CD4-positive, CD25-positive, alpha-beta regulatory T cell (primary cell): ENCODE measurements at regions not wholly inside any gene's neighbourhood (a gene's known extent, or its start where the extent isn't known, plus 50 kb on each side); places are given as distances from the start of the nearest gene placed in this dataset.

Experiments
- ATAC-seq, 2 donors: fragments of 150-1000 bp; cut with Tn5 transposase; one replicate each; pipeline ENCODE4 v1.10.0; 2021; ENCODE audit warnings: low read depth in 2 of 2, moderate number of reproducible peaks in 2 of 2, moderate library complexity in 1 of 2
- DNase-seq, 3 donors: peaks; one replicate each; pipeline versions ENCODE4 v3.0.0 to v3.0.0-alpha.2; 2012 to 2022; ENCODE audit warnings: mixed read lengths in 1 of 3
- H3K27ac ChIP-seq: one replicate; pipeline ENCODE4 v1.7.0; 2013; ENCODE audit warnings: mild to moderate bottlenecking, low read length; ENCODE audit not compliant: insufficient read depth, poor library complexity, severe bottlenecking
- H3K27me3 ChIP-seq: one replicate; pipeline ENCODE4 v1.7.0; 2013; ENCODE audit warnings: low read length; ENCODE audit not compliant: control insufficient read depth, insufficient read depth
- H3K36me3 ChIP-seq: one replicate; pipeline ENCODE4 v1.7.0; 2013; ENCODE audit warnings: mild to moderate bottlenecking, low read length, moderate library complexity; ENCODE audit not compliant: control insufficient read depth, insufficient read depth
- H3K4me1 ChIP-seq: 2 replicates; pipeline ENCODE4 v1.7.0; 2013; ENCODE audit warnings: mild to moderate bottlenecking, low read length; ENCODE audit not compliant: insufficient read depth, control insufficient read depth, poor library complexity, severe bottlenecking
- H3K4me3 ChIP-seq: one replicate; pipeline ENCODE4 v1.7.0; 2013; ENCODE audit warnings: low read depth, mild to moderate bottlenecking, low read length, moderate library complexity
- H3K9me3 ChIP-seq, 2 experiments: 1 replicate in 1 of 2; 2 replicates in 1 of 2; pipeline ENCODE4 v1.7.0; 2013; ENCODE audit warnings: low read length in 2 of 2, mild to moderate bottlenecking in 1 of 2, moderate library complexity in 1 of 2; ENCODE audit not compliant: control insufficient read depth in 2 of 2
- H3K27ac Mint-ChIP-seq, 3 donors: one replicate each; pipeline ENCODE4 v1.8.0; 2020 to 2022; ENCODE audit warnings: mild to moderate bottlenecking in 3 of 3, mixed read lengths in 3 of 3, moderate library complexity in 2 of 3
- H3K27me3 Mint-ChIP-seq: one replicate; pipeline ENCODE4 v1.8.0; 2022; ENCODE audit warnings: mild to moderate bottlenecking, mixed read lengths
- H3K36me3 Mint-ChIP-seq: one replicate; pipeline ENCODE4 v1.8.0; 2020; ENCODE audit warnings: mixed read lengths
- H3K4me1 Mint-ChIP-seq, 4 donors: one replicate each; pipeline ENCODE4 v1.8.0; 2020 to 2022; ENCODE audit warnings: mixed read lengths in 4 of 4, mild to moderate bottlenecking in 1 of 4
- H3K4me3 Mint-ChIP-seq, 4 donors: one replicate each; pipeline ENCODE4 v1.8.0; 2020 to 2022; ENCODE audit warnings: mild to moderate bottlenecking in 4 of 4, mixed read lengths in 4 of 4, moderate library complexity in 3 of 4
- H3K9me3 Mint-ChIP-seq, 7 donors: one replicate each; pipeline ENCODE4 v1.8.0; 2020 to 2022; ENCODE audit warnings: mixed read lengths in 7 of 7, mild to moderate bottlenecking in 3 of 7, moderate library complexity in 2 of 7

DNA sequence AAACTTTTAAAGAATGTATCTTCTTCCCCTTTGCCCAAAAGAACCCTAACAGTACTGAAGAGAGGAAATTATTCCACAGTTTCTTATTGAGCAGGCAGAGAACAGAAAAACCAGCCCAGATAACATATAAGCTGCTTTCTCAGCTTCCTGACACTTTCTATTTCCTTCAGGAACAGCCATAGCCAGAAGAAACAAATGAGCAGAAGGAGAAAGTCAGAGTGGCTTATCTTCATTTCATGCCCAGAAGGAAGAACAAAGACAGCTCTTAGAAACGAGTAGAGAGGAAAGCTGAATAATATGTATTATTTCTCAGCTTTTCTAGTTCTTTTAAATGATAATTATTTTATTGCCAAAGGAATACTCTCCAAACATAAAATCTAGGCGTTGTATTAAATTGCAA is 793.7 kb downstream of the GRIK2 start:
- H3K9me3 Mint-ChIP-seq = peaks cover 0 to 25% (median 4%) of the 10 kb centered on the region in 7 donors
- no peaks in the 10 kb centered on the region for H3K36me3 ChIP-seq
- H3K4me3 ChIP-seq = no peak overlapping the region
- no peak overlapping the region for H3K27ac Mint-ChIP-seq
- ATAC-seq (no peak), DNase-seq (no peak)
- no peaks in the 10 kb centered on the region for H3K4me1 Mint-ChIP-seq
- H3K27me3 ChIP-seq = no peaks in the 10 kb centered on the region
- H3K36me3 Mint-ChIP-seq = no peaks in the 10 kb centered on the region
- H3K9me3 ChIP-seq = peaks cover 0 to under 1% of the 10 kb centered on the region in 2 experiments
- no peak overlapping the region for H3K27ac ChIP-seq
- H3K27me3 Mint-ChIP-seq = no peaks in the 10 kb centered on the region
- no peaks in the 10 kb centered on the region for H3K4me1 ChIP-seq
- no peak overlapping the region for H3K4me3 Mint-ChIP-seq

- ATAC-seq (no peak), DNase-seq (no peak)
- Histone ChIP-seq H3K36me3 (no peaks in the 10 kb centered on the region), H3K9me3 (peaks cover 14 to 30% of the 10 kb centered on the region in 2 experiments), H3K4me3 (no peak overlapping the region), H3K27me3 (no peaks in the 10 kb centered on the region), H3K4me1 (no peaks in the 10 kb centered on the region), H3K27ac (no peak overlapping the region)
- no peaks in the 10 kb centered on the region for H3K4me1 Mint-ChIP-seq
- peaks cover 3% of the 10 kb centered on the region for H3K36me3 Mint-ChIP-seq
- no peak overlapping the region for H3K4me3 Mint-ChIP-seq
- H3K27ac Mint-ChIP-seq = no peak overlapping the region
- H3K9me3 Mint-ChIP-seq = peaks cover 0 to 52% (median 11%) of the 10 kb centered on the region in 7 donors
- H3K27me3 Mint-ChIP-seq = no peaks in the 10 kb centered on the region
These were observed 801.8 kb downstream of the GRIK2 start for GRCh38 chr6:102195311-102195710.

GRCh38 chr6:102197211-102197610 is 803.7 kb downstream of the GRIK2 start:
- Histone ChIP-seq H3K27me3 (no peaks in the 10 kb centered on the region), H3K4me1 (no peaks in the 10 kb centered on the region), H3K9me3 (peaks cover 14 to 30% of the 10 kb centered on the region in 2 experiments), H3K36me3 (no peaks in the 10 kb centered on the region), H3K4me3 (no peak overlapping the region), H3K27ac (no peak overlapping the region)
- H3K4me3 Mint-ChIP-seq = no peak overlapping the region
- H3K27me3 Mint-ChIP-seq = no peaks in the 10 kb centered on the region
- DNase-seq = no peak
- H3K9me3 Mint-ChIP-seq = peaks cover 0 to 41% (median 9%) of the 10 kb centered on the region in 7 donors
- ATAC-seq = no peak
- H3K27ac Mint-ChIP-seq = no peak overlapping the region
- H3K36me3 Mint-ChIP-seq = peaks cover 3% of the 10 kb centered on the region
- no peaks in the 10 kb centered on the region for H3K4me1 Mint-ChIP-seq

DNA sequence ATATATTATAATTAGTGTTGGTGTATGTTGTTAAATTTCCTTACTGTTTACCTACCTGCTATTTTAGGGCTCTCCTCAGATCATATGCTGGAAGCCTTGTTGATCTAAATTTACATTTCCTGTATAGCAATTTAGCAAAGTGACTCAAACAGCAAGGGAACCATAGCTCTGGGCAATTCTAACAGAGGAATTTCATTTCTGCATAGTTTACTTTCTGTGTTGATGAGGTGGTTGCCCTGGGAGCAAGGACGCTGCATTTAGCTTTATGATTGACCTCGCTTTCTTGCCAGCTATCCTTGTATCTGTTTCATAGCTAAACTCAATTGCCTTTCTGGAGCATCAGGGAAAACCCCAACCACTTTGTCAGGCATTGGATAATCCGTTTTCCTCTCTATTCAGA is 810.8 kb downstream of the GRIK2 start:
- Mint-ChIP-seq H3K9me3 (peaks cover 0 to 19% (median 8%) of the 10 kb centered on the region in 7 donors), H3K4me3 (no peak overlapping the region), H3K36me3 (no peaks in the 10 kb centered on the region), H3K27ac (no peak overlapping the region), H3K4me1 (no peaks in the 10 kb centered on the region), H3K27me3 (no peaks in the 10 kb centered on the region)
- no peaks in the 10 kb centered on the region for H3K9me3 ChIP-seq
- no peaks in the 10 kb centered on the region for H3K36me3 ChIP-seq
- ATAC-seq = no peak
- no peaks in the 10 kb centered on the region for H3K27me3 ChIP-seq
- H3K27ac ChIP-seq = no peak overlapping the region
- H3K4me1 ChIP-seq = no peaks in the 10 kb centered on the region
- no peak overlapping the region for H3K4me3 ChIP-seq
- DNase-seq = no peak

- Histone ChIP-seq H3K27me3 (no peaks in the 10 kb centered on the region), H3K36me3 (no peaks in the 10 kb centered on the region), H3K9me3 (peaks cover 0 to 6% of the 10 kb centered on the region in 2 experiments), H3K4me3 (no peak overlapping the region), H3K27ac (no peak overlapping the region), H3K4me1 (no peaks in the 10 kb centered on the region)
- Mint-ChIP-seq H3K4me1 (no peaks in the 10 kb centered on the region), H3K9me3 (peaks cover 0 to 11% (median 5%) of the 10 kb centered on the region in 7 donors), H3K36me3 (no peaks in the 10 kb centered on the region), H3K4me3 (no peak overlapping the region), H3K27ac (no peak overlapping the region), H3K27me3 (no peaks in the 10 kb centered on the region)
- DNase-seq (no peak), ATAC-seq (no peak)
These were observed 821.9 kb downstream of the GRIK2 start for GRCh38 chr6:102215425-102215824.

DNA sequence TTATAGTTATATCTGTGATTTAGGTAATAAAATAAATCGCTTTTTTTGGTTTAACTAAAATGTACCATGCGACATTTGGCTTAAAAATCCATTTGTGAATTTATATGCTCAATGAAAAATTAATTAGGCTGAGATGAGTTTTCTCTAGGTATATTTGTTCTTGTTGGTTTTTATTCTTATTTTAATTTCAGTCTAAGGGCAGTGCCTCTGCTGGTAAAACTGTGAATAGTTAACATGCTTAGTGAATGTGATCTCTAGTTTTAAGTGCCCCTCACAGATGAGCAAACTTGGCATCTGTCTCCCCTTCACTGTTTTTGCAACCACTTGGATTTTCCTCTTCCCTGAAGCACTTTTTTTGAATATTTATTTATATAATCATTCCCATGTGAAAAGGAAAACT is 822.7 kb downstream of the GRIK2 start:
- no peak for DNase-seq
- Mint-ChIP-seq H3K27ac (no peak overlapping the region), H3K4me3 (no peak overlapping the region), H3K9me3 (peaks cover 0 to 9% (median 4%) of the 10 kb centered on the region in 7 donors), H3K36me3 (no peaks in the 10 kb centered on the region), H3K4me1 (no peaks in the 10 kb centered on the region), H3K27me3 (no peaks in the 10 kb centered on the region)
- Histone ChIP-seq H3K4me3 (no peak overlapping the region), H3K27ac (no peak overlapping the region), H3K9me3 (peaks cover 0 to 6% of the 10 kb centered on the region in 2 experiments), H3K27me3 (no peaks in the 10 kb centered on the region), H3K36me3 (no peaks in the 10 kb centered on the region), H3K4me1 (no peaks in the 10 kb centered on the region)
- ATAC-seq = no peak

DNA sequence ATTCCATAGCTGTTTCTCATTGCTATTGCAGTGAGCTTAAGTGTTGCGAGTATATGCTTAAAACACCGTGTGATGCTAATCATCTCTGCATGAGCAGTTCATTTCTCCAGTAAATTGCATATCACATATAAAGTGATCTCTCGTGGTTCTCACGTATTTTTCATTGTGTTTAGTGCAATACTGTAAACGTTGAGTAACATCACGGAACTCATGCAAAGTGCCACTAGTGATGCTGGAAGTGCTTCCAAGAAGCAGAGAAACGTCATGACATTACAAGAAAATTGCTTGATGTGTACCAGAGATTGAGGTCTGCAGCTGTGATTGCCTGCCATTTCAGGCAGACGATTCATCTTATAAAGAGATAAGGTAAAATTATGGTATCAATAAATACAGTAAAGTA is 830.4 kb downstream of the GRIK2 start:
- Mint-ChIP-seq H3K27me3 (no peaks in the 10 kb centered on the region), H3K36me3 (no peaks in the 10 kb centered on the region), H3K4me3 (no peak overlapping the region), H3K27ac (no peak overlapping the region), H3K4me1 (no peaks in the 10 kb centered on the region), H3K9me3 (peaks cover 0 to 7% (median 2%) of the 10 kb centered on the region in 7 donors)
- H3K36me3 ChIP-seq = no peaks in the 10 kb centered on the region
- no peaks in the 10 kb centered on the region for H3K4me1 ChIP-seq
- H3K27me3 ChIP-seq = no peaks in the 10 kb centered on the region
- no peak overlapping the region for H3K27ac ChIP-seq
- DNase-seq = no peak
- H3K9me3 ChIP-seq = peaks cover 0 to 4% of the 10 kb centered on the region in 2 experiments
- no peak for ATAC-seq
- H3K4me3 ChIP-seq = no peak overlapping the region

DNA sequence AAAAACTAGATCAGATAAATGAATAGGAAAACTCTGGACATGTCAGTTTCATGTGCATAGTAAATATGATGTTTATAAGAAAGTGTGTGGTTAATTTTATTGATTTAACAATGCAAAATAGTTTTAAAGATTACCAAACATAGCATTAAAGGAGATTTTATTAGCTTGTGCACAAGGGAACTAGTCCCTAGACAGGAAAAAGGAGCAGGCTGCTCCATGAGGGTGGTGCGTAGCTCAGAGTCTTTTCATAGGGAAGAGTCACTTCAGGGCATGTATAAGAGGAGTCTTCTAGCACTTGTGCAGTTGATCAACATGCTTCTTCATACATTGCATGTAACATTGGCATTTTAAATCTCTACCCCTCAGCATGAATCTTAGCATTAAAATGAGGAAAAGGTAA is 835.8 kb downstream of the GRIK2 start:
- Histone ChIP-seq H3K4me3 (no peak overlapping the region), H3K9me3 (peaks cover 0 to under 1% of the 10 kb centered on the region in 2 experiments), H3K4me1 (no peaks in the 10 kb centered on the region), H3K36me3 (no peaks in the 10 kb centered on the region), H3K27ac (no peak overlapping the region), H3K27me3 (no peaks in the 10 kb centered on the region)
- H3K27ac Mint-ChIP-seq = no peak overlapping the region
- ATAC-seq = no peak
- H3K9me3 Mint-ChIP-seq = peaks cover 0 to 5% (median 2%) of the 10 kb centered on the region in 7 donors
- no peak overlapping the region for H3K4me3 Mint-ChIP-seq
- DNase-seq = no peak
- no peaks in the 10 kb centered on the region for H3K36me3 Mint-ChIP-seq
- H3K27me3 Mint-ChIP-seq = no peaks in the 10 kb centered on the region
- no peaks in the 10 kb centered on the region for H3K4me1 Mint-ChIP-seq
